ENCODE measurements at regions not wholly inside any gene's neighbourhood (a gene's known extent, or its start where the extent isn't known, plus 50 kb on each side); places are given as distances from the start of the nearest gene placed in this dataset.

DNA sequence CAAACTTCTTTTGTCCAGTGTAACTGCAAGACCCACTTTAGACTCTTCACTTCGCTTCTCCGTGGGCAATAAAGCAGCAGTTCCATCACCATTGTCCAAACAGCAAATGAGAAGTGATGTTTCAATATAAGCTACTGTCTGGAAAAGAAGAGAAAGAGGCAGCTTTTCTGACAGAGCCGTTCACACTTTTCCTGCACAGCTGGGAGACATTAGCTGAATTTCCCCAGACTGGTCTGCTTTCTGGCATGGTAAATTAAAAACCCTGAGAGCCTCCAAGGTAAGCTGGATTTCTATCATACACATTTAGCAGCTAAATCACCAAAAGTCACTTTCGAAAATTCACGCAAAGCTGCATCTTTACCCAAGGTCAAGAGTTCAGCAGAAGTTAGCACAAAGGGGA lies 108.5 kb upstream of the CMC1 start:
- TF ChIP-seq SIN3A (IDR thresholded peaks at IDR 0.05; ENCODE audit: borderline replicate concordance, insufficient read depth, low read depth, low read length), result no peak
- TF ChIP-seq POLR2AphosphoS5 (IDR thresholded peaks at IDR 0.05; ENCODE audit: low read depth, low read length), result no peak
- TF ChIP-seq, protein P1, sequence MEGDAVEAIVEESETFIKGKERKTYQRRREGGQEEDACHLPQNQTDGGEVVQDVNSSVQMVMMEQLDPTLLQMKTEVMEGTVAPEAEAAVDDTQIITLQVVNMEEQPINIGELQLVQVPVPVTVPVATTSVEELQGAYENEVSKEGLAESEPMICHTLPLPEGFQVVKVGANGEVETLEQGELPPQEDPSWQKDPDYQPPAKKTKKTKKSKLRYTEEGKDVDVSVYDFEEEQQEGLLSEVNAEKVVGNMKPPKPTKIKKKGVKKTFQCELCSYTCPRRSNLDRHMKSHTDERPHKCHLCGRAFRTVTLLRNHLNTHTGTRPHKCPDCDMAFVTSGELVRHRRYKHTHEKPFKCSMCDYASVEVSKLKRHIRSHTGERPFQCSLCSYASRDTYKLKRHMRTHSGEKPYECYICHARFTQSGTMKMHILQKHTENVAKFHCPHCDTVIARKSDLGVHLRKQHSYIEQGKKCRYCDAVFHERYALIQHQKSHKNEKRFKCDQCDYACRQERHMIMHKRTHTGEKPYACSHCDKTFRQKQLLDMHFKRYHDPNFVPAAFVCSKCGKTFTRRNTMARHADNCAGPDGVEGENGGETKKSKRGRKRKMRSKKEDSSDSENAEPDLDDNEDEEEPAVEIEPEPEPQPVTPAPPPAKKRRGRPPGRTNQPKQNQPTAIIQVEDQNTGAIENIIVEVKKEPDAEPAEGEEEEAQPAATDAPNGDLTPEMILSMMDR (IDR thresholded peaks at IDR 0.05), result no peak
